ENCODE measurements at regions not wholly inside any gene's neighbourhood (a gene's known extent, or its start where the extent isn't known, plus 50 kb on each side); places are given as distances from the start of the nearest gene placed in this dataset.
"Not testable (repeated sequence)": the region's sequence is repeated elsewhere in the genome, so short reads cannot be mapped to it uniquely, and the experiment has no call there.

- Histone ChIP-seq H3K9me3 (ENCODE audit: control insufficient read depth, low read depth, low read length) (no peaks in the 10 kb centered on the region), H3K4me3 (ENCODE audit: control insufficient read depth in 2 of 3, extremely low read depth in 1 of 3, insufficient read depth in 2 of 3, low read depth in 1 of 3, low read length in 3 of 3) (no peak overlapping the region), H4K20me1 (ENCODE audit: control insufficient read depth, extremely low read depth, insufficient read depth, low read length) (no peaks in the 10 kb centered on the region), H3K79me2 (ENCODE audit: control insufficient read depth, insufficient read depth, low read length) (no peaks in the 10 kb centered on the region), H3K27ac (ENCODE audit: control insufficient read depth, insufficient read depth, low read length) (no peak overlapping the region), H3K36me3 (ENCODE audit: control insufficient read depth in 2 of 2, extremely low read depth in 1 of 2, insufficient read depth in 2 of 2, low read length in 2 of 2) (no peaks in the 10 kb centered on the region), H3K27me3 (ENCODE audit: control insufficient read depth, extremely low read depth, insufficient read depth, low read length) (no peaks in the 10 kb centered on the region), H3K4me2 (ENCODE audit: control insufficient read depth, extremely low read depth, insufficient read depth, low read depth, low read length) (no peak overlapping the region), H2AFZ (ENCODE audit: control insufficient read depth, low read length) (no peak overlapping the region), H3K9ac (ENCODE audit: control insufficient read depth, extremely low read depth, insufficient read depth, low read length) (no peak overlapping the region), H3K4me1 (ENCODE audit: control insufficient read depth, extremely low read depth, insufficient read depth, low read length) (no peaks in the 10 kb centered on the region), H3K9me1 (ENCODE audit: control insufficient read depth, extremely low read depth, insufficient read depth, low read length) (no peaks in the 10 kb centered on the region)
- no peak for FAIRE-seq
- TF ChIP-seq, protein P1, sequence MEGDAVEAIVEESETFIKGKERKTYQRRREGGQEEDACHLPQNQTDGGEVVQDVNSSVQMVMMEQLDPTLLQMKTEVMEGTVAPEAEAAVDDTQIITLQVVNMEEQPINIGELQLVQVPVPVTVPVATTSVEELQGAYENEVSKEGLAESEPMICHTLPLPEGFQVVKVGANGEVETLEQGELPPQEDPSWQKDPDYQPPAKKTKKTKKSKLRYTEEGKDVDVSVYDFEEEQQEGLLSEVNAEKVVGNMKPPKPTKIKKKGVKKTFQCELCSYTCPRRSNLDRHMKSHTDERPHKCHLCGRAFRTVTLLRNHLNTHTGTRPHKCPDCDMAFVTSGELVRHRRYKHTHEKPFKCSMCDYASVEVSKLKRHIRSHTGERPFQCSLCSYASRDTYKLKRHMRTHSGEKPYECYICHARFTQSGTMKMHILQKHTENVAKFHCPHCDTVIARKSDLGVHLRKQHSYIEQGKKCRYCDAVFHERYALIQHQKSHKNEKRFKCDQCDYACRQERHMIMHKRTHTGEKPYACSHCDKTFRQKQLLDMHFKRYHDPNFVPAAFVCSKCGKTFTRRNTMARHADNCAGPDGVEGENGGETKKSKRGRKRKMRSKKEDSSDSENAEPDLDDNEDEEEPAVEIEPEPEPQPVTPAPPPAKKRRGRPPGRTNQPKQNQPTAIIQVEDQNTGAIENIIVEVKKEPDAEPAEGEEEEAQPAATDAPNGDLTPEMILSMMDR (optimal IDR thresholded peaks at IDR 0.05 in 1 of 3, IDR thresholded peaks at IDR 0.05 in 1 of 3, conservative IDR thresholded peaks at IDR 0.05 in 1 of 3; ENCODE audit: extremely low read depth in 1 of 3, insufficient read depth in 2 of 3, low read length in 3 of 3): no peak
- no peak for TF ChIP-seq EZH2 (IDR thresholded peaks at IDR 0.05; ENCODE audit: low read length)
- dilution Hi-C loops (cut with MboI; ENCODE audit: extremely low pct_ligation_motif_present, low sequenced_read_pairs): no loop called here
- DNase-seq (ENCODE audit: low read depth, low spot score): no peak
Measured at GRCh38 chr14:59137256-59137655, 51.2 kb upstream of the DAAM1 start.

DNA sequence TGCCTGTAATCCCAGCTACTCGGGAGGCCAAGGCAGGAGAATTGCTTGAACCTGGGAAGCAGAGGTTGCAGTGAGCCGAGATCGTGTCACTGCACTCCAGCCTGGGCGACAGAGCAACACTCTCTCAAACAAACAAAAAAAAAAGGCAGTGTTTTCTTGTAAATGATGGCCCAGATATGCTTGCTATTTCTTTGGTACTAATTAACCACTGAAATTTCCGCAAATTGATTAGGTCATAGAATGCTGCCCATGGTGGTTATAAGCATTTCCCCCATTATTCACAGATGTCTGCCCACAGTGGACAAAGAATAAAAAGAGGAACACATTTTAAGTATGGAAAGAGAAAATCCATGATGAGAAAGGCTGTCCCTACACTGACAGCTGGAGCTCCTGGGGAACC is 49.9 kb upstream of the DAAM1 start:
- H3K4me2 ChIP-seq (ENCODE audit: control insufficient read depth, extremely low read depth, insufficient read depth, low read depth, low read length); H3K9me3 ChIP-seq (ENCODE audit: control insufficient read depth, low read depth, low read length); H3K9ac ChIP-seq (ENCODE audit: control insufficient read depth, extremely low read depth, insufficient read depth, low read length); H3K27ac ChIP-seq (ENCODE audit: control insufficient read depth, insufficient read depth, low read length); H3K4me3 ChIP-seq (ENCODE audit: control insufficient read depth in 2 of 3, extremely low read depth in 1 of 3, insufficient read depth in 2 of 3, low read depth in 1 of 3, low read length in 3 of 3); FAIRE-seq; H3K4me1 ChIP-seq (ENCODE audit: control insufficient read depth, extremely low read depth, insufficient read depth, low read length); dilution Hi-C loops (cut with MboI; ENCODE audit: extremely low pct_ligation_motif_present, low sequenced_read_pairs); H3K27me3 ChIP-seq (ENCODE audit: control insufficient read depth, extremely low read depth, insufficient read depth, low read length); H3K79me2 ChIP-seq (ENCODE audit: control insufficient read depth, insufficient read depth, low read length); H3K36me3 ChIP-seq (ENCODE audit: control insufficient read depth in 2 of 2, extremely low read depth in 1 of 2, insufficient read depth in 2 of 2, low read length in 2 of 2); H2AFZ ChIP-seq (ENCODE audit: control insufficient read depth, low read length); H4K20me1 ChIP-seq (ENCODE audit: control insufficient read depth, extremely low read depth, insufficient read depth, low read length); H3K9me1 ChIP-seq (ENCODE audit: control insufficient read depth, extremely low read depth, insufficient read depth, low read length); DNase-seq (ENCODE audit: low read depth, low spot score): not testable (repeated sequence)

Data from keratinocyte (primary cell).